Right atrium auricular region (tissue), 2 donors: ENCODE measurements at regions not wholly inside any gene's neighbourhood (a gene's known extent, or its start where the extent isn't known, plus 50 kb on each side); places are given as distances from the start of the nearest gene placed in this dataset.
"Not testable (repeated sequence)": the region's sequence is repeated elsewhere in the genome, so short reads cannot be mapped to it uniquely, and the experiment has no call there.

Experiments used
- DNase-seq: peaks from one replicate; pipeline ENCODE4 v3.0.0-alpha.2; 2019; ENCODE audit warnings: low spot score
- H3K27ac ChIP-seq, 2 donors: fragments of 200-600 bp; sonication (generic); 1 replicate in 1 of 2; 2 replicates in 1 of 2; pipeline ENCODE4 v1.5.1; 2016 to 2019
- H3K27me3 ChIP-seq, 2 donors: fragments of 200-600 bp; sonication (generic); one replicate each; pipeline versions ENCODE4 v1.5.1 to v1.6.0; 2017 to 2019
- H3K36me3 ChIP-seq: fragments of 200-600 bp; sonication (generic); one replicate; pipeline ENCODE4 v1.5.1; 2016
- H3K4me1 ChIP-seq, 2 donors: fragments of 200-600 bp; sonication (generic); one replicate each; pipeline versions ENCODE4 v1.5.1 to v1.6.0; 2017 to 2019
- H3K4me3 ChIP-seq, 2 donors: fragments of 200-600 bp; sonication (generic); 1 replicate in 1 of 2; 2 replicates in 1 of 2; pipeline ENCODE4 v1.5.1; 2017 to 2019; ENCODE audit warnings: mild to moderate bottlenecking in 1 of 2, moderate library complexity in 1 of 2
- H3K9me3 ChIP-seq, 2 donors: fragments of 200-600 bp; sonication (generic); one replicate each; pipeline ENCODE4 v1.5.1; 2019
- CTCF ChIP-seq, 2 donors: fragments of 200-600 bp; sonication (generic); IDR thresholded peaks; one replicate each; pipeline ENCODE4 v1.5.1; 2019; ENCODE audit warnings: antibody characterized with exemption in 2 of 2

- no peaks in the 10 kb centered on the region for H3K27me3 ChIP-seq
- no peaks in the 10 kb centered on the region for H3K36me3 ChIP-seq
- DNase-seq, result no peak
- no peak for TF ChIP-seq CTCF (IDR thresholded peaks at IDR 0.05)
- no peaks in the 10 kb centered on the region for H3K9me3 ChIP-seq
- H3K4me3 ChIP-seq, result no peak overlapping the region
- H3K4me1 ChIP-seq, result no peaks in the 10 kb centered on the region
- no peak overlapping the region for H3K27ac ChIP-seq
Observed at GRCh38 chrX:51163730-51164129, 168.9 kb upstream of the NUDT10 start.

DNA sequence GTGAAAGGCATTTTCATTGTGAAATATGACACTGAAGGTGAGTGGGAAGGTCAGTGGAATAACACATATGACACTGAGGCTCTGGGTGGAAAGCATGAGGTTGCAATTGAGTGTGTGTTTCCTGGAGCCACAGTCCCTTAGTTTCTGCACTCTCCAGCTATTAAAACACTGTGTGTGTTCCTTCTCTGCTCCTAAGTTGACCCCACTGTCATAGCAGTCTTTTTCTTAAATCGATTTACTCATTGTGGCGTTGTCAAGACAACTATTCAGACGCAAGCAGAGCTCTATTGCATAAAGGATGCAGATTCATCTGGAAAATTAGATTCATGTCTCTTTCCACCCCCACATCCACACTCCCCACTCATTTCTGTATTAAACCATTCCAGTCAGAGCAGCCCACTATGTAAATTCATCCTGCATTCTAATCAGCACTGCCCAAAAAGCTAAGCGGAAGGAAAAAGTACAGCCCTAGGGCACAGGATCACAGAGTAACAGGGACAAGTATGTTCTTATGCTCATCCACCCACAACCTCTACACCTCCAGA, 154.2 kb upstream of the NUDT10 start:
- H3K9me3 ChIP-seq, H3K27me3 ChIP-seq, H3K36me3 ChIP-seq, H3K4me1 ChIP-seq, H3K27ac ChIP-seq, H3K4me3 ChIP-seq, DNase-seq: not testable (repeated sequence)

GRCh38 chrX:51179805-51180204, 152.8 kb upstream of the NUDT10 start:
- not testable (repeated sequence) for H3K36me3 ChIP-seq, H3K9me3 ChIP-seq, DNase-seq, H3K4me1 ChIP-seq, H3K4me3 ChIP-seq, H3K27ac ChIP-seq, H3K27me3 ChIP-seq

- Histone ChIP-seq H3K4me3 (no peak overlapping the region), H3K36me3 (no peaks in the 10 kb centered on the region), H3K27me3 (no peaks in the 10 kb centered on the region), H3K4me1 (no peaks in the 10 kb centered on the region), H3K27ac (no peak overlapping the region), H3K9me3 (no peaks in the 10 kb centered on the region)
- no peak for TF ChIP-seq CTCF (IDR thresholded peaks at IDR 0.05)
- no peak for DNase-seq
Observed at GRCh38 chrX:51182545-51182944, 150.1 kb upstream of the NUDT10 start.

GRCh38 chrX:51192104-51192503, 140.5 kb upstream of the NUDT10 start:
- H3K4me3 ChIP-seq, result no peak overlapping the region
- no peaks in the 10 kb centered on the region for H3K27me3 ChIP-seq
- no peaks in the 10 kb centered on the region for H3K4me1 ChIP-seq
- H3K36me3 ChIP-seq, result no peaks in the 10 kb centered on the region
- H3K9me3 ChIP-seq, result peaks cover 0 to 21% of the 10 kb centered on the region in 2 donors
- no peak for DNase-seq
- TF ChIP-seq CTCF (IDR thresholded peaks at IDR 0.05), result no peak
- no peak overlapping the region for H3K27ac ChIP-seq

DNA sequence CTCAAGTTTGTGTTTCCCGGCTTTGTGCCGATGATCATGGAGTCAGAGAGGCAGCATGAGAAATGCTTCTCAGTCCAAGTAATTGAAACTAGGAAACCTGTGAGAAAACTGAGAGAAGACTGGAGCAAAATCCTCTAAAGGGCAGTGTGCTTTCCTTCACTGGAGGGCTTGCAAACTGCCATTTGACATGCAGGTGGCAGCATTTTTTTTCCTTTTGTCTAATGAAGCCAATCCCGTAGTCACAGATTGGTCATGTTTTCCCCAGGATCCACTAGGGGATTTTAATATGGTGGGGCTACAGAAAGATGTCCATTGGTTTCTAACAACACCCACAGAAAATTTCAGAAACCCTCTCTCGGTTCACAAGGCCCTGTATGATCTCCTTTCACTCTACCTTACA, 117.4 kb upstream of the NUDT10 start:
- H3K4me1 ChIP-seq, result no peaks in the 10 kb centered on the region
- no peak overlapping the region for H3K4me3 ChIP-seq

More for the DNA sequence above, 117.4 kb upstream of the NUDT10 start:
- Histone ChIP-seq H3K36me3 (no peaks in the 10 kb centered on the region), H3K27me3 (no peaks in the 10 kb centered on the region), H3K27ac (no peak overlapping the region), H3K9me3 (no peaks in the 10 kb centered on the region)
- DNase-seq, result no peak
- TF ChIP-seq CTCF (IDR thresholded peaks at IDR 0.05), result no peak
